Stimulated activated CD4-positive, alpha-beta T cell treated with anti-CD3 and anti-CD28 coated beads, Interleukin-4, amount 100 ng/mL, for 4 hours (primary cell): ENCODE measurements at regions not wholly inside any gene's neighbourhood (a gene's known extent, or its start where the extent isn't known, plus 50 kb on each side); places are given as distances from the start of the nearest gene placed in this dataset.

Experiments used
- DNase-seq, 2 experiments: peaks; one replicate each; pipeline ENCODE4 v3.0.0-alpha.2; 2020

- no peak for DNase-seq
Observed at GRCh38 chr10:109474812-109475211, 448.5 kb downstream of the XPNPEP1 start.

- no peak for DNase-seq
Observed at GRCh38 chr10:109474261-109474660, 449.1 kb downstream of the XPNPEP1 start.

GRCh38 chr10:109467551-109467950, 455.8 kb downstream of the XPNPEP1 start:
- DNase-seq = no peak

- DNase-seq = no peak
Observed at GRCh38 chr10:109464949-109465348, 458.4 kb downstream of the XPNPEP1 start.

GRCh38 chr10:109457302-109457638, 466.0 kb downstream of the XPNPEP1 start:
- DNase-seq = no peak

GRCh38 chr10:109456566-109457301, 466.6 kb downstream of the XPNPEP1 start:
- DNase-seq = no peak

GRCh38 chr10:109454691-109455090, 468.6 kb downstream of the XPNPEP1 start:
- no peak for DNase-seq

- DNase-seq = no peak
Observed at GRCh38 chr10:109451879-109452278, 471.4 kb downstream of the XPNPEP1 start.

GRCh38 chr10:109450702-109451101, 472.6 kb downstream of the XPNPEP1 start:
- DNase-seq = no peak

- DNase-seq = no peak
Observed at GRCh38 chr10:109433434-109433833, 489.9 kb downstream of the XPNPEP1 start.

- no peak for DNase-seq
Observed at GRCh38 chr10:109432281-109432680, 491.0 kb downstream of the XPNPEP1 start.

GRCh38 chr10:109430799-109431198, 492.5 kb downstream of the XPNPEP1 start:
- no peak for DNase-seq

- no peak for DNase-seq
Observed at GRCh38 chr10:109430043-109430760, 493.1 kb downstream of the XPNPEP1 start.

GRCh38 chr10:109428775-109429491, 494.4 kb downstream of the XPNPEP1 start:
- no peak for DNase-seq

- no peak for DNase-seq
Observed at GRCh38 chr10:109427411-109427810, 495.9 kb downstream of the XPNPEP1 start.

GRCh38 chr10:109426987-109427386, 496.3 kb downstream of the XPNPEP1 start:
- no peak for DNase-seq

- DNase-seq = no peak
Observed at GRCh38 chr10:109418795-109419194, 504.5 kb downstream of the XPNPEP1 start.

GRCh38 chr10:109417803-109418202, 505.5 kb downstream of the XPNPEP1 start:
- DNase-seq = no peak

- DNase-seq = no peak
Observed at GRCh38 chr10:109412353-109412752, 511.0 kb downstream of the XPNPEP1 start.

GRCh38 chr10:109411917-109412316, 511.4 kb downstream of the XPNPEP1 start:
- no peak for DNase-seq

- no peak for DNase-seq
Observed at GRCh38 chr10:109405338-109405737, 518.0 kb downstream of the XPNPEP1 start.

- DNase-seq = no peak
Observed at GRCh38 chr10:109403551-109403950, 519.8 kb downstream of the XPNPEP1 start.

- DNase-seq = no peak
Observed at GRCh38 chr10:109393425-109393824, 529.9 kb downstream of the XPNPEP1 start.

- no peak for DNase-seq
Observed at GRCh38 chr10:109386921-109387320, 536.4 kb downstream of the XPNPEP1 start.
